ENCODE measurements at regions not wholly inside any gene's neighbourhood (a gene's known extent, or its start where the extent isn't known, plus 50 kb on each side); places are given as distances from the start of the nearest gene placed in this dataset.

- H3K4me1 ChIP-seq = no peaks in the 10 kb centered on the region
- no peak overlapping the region for H3K27ac ChIP-seq
- no peak overlapping the region for H3K9ac ChIP-seq
- no peak overlapping the region for H3K4me3 ChIP-seq
- no peak overlapping the region for H3K4me2 ChIP-seq
- H4K20me1 ChIP-seq (ENCODE audit: low read depth) = no peaks in the 10 kb centered on the region
- no peak overlapping the region for H3K27ac Mint-ChIP-seq
- H3K9me3 ChIP-seq (ENCODE audit: low read depth) = no peaks in the 10 kb centered on the region
- peaks cover 4% of the 10 kb centered on the region for H3K9me3 Mint-ChIP-seq
- no peaks in the 10 kb centered on the region for H3K79me2 ChIP-seq (ENCODE audit: low read depth)
- no peaks in the 10 kb centered on the region for H3K36me3 ChIP-seq
- H2AFZ ChIP-seq (replicated peaks) = peak overlapping the region; percentile 5
- H3K4me1 Mint-ChIP-seq = peaks cover 15% of the 10 kb centered on the region
- no peaks in the 10 kb centered on the region for H3K27me3 ChIP-seq
- H3F3A ChIP-seq (ENCODE audit: low read depth) = no peaks in the 10 kb centered on the region
- H3K27me3 Mint-ChIP-seq (ENCODE audit: insufficient read depth, low read depth) = peaks cover 2% of the 10 kb centered on the region
- TF ChIP-seq EZH2phosphoT487 (IDR thresholded peaks at IDR 0.05) (no peak), CTCF (IDR thresholded peaks at IDR 0.05) (no peak), EZH2 (IDR thresholded peaks at IDR 0.05) (no peak)
- no peaks in the 10 kb centered on the region for H3K36me3 Mint-ChIP-seq
- no peak overlapping the region for H3K4me3 Mint-ChIP-seq
- no peak for DNase-seq (ENCODE audit: low spot score)
These were observed 246.4 kb downstream of the C12orf50 start for GRCh38 chr12:87782838-87783237.

- H2AFZ ChIP-seq (replicated peaks) = peak overlapping the region; percentile 42
These were observed 249.2 kb downstream of the C12orf50 start for GRCh38 chr12:87779858-87780498.

GRCh38 chr12:87779016-87779415 is 250.2 kb downstream of the C12orf50 start:
- Histone ChIP-seq H3K27ac (no peak overlapping the region), H3K79me2 (ENCODE audit: low read depth) (no peaks in the 10 kb centered on the region), H3K4me1 (no peaks in the 10 kb centered on the region), H2AFZ (replicated peaks) (no peak overlapping the region), H3F3A (ENCODE audit: low read depth) (no peaks in the 10 kb centered on the region), H3K9me3 (ENCODE audit: low read depth) (no peaks in the 10 kb centered on the region), H4K20me1 (ENCODE audit: low read depth) (no peaks in the 10 kb centered on the region), H3K4me2 (no peak overlapping the region), H3K9ac (no peak overlapping the region), H3K27me3 (no peaks in the 10 kb centered on the region), H3K4me3 (no peak overlapping the region), H3K36me3 (no peaks in the 10 kb centered on the region)
- H3K27ac Mint-ChIP-seq = no peak overlapping the region
- no peaks in the 10 kb centered on the region for H3K36me3 Mint-ChIP-seq
- H3K4me3 Mint-ChIP-seq = no peak overlapping the region
- no peak for TF ChIP-seq EZH2 (IDR thresholded peaks at IDR 0.05)
- TF ChIP-seq CTCF (IDR thresholded peaks at IDR 0.05) = no peak
- no peak for TF ChIP-seq EZH2phosphoT487 (IDR thresholded peaks at IDR 0.05)
- no peak for DNase-seq (ENCODE audit: low spot score)
- peaks cover 2% of the 10 kb centered on the region for H3K27me3 Mint-ChIP-seq (ENCODE audit: insufficient read depth, low read depth)
- peaks cover 4% of the 10 kb centered on the region for H3K9me3 Mint-ChIP-seq
- peaks cover 14% of the 10 kb centered on the region for H3K4me1 Mint-ChIP-seq

More at GRCh38 chr12:87779858-87780498, 249.2 kb downstream of the C12orf50 start:
- H3K4me1 ChIP-seq = no peaks in the 10 kb centered on the region
- H3K36me3 ChIP-seq = no peaks in the 10 kb centered on the region
- TF ChIP-seq CTCF (IDR thresholded peaks at IDR 0.05) (no peak), EZH2phosphoT487 (IDR thresholded peaks at IDR 0.05) (no peak), EZH2 (IDR thresholded peaks at IDR 0.05) (no peak)
- H3K9ac ChIP-seq = no peak overlapping the region
- DNase-seq (ENCODE audit: low spot score) = no peak
- H3K4me3 ChIP-seq = no peak overlapping the region
- H3F3A ChIP-seq (ENCODE audit: low read depth) = no peaks in the 10 kb centered on the region
- Mint-ChIP-seq H3K4me1 (peaks cover 15% of the 10 kb centered on the region), H3K9me3 (peaks cover 4% of the 10 kb centered on the region), H3K36me3 (no peaks in the 10 kb centered on the region), H3K27ac (no peak overlapping the region), H3K27me3 (ENCODE audit: insufficient read depth, low read depth) (peaks cover 2% of the 10 kb centered on the region), H3K4me3 (no peak overlapping the region)
- no peaks in the 10 kb centered on the region for H3K9me3 ChIP-seq (ENCODE audit: low read depth)
- no peaks in the 10 kb centered on the region for H3K79me2 ChIP-seq (ENCODE audit: low read depth)
- no peak overlapping the region for H3K4me2 ChIP-seq
- no peaks in the 10 kb centered on the region for H3K27me3 ChIP-seq
- no peak overlapping the region for H3K27ac ChIP-seq
- H4K20me1 ChIP-seq (ENCODE audit: low read depth) = no peaks in the 10 kb centered on the region
